ENCODE measurements at regions not wholly inside any gene's neighbourhood (a gene's known extent, or its start where the extent isn't known, plus 50 kb on each side); places are given as distances from the start of the nearest gene placed in this dataset.

DNA sequence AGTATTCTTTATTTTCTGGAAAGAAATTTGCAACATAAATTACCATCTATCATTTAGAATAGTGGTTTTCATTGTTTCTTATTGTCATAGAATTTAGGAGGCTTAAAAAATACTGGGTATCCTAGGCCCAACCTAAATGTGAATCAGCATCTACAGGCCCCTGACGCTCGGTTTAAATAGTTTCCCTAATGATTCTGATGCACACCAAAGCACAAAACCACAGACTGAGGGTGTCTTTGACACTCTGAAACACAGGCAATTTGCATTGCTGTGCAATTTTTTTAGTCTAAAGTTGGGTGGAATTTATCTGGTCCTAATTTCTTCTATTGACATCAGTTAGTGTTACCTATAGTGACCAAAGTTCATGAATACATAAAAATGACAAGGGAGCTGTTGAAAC is 87.6 kb upstream of the SSTR1 start:
- DNase-seq (ENCODE audit: extremely low spot score): no peak
- H3K27ac ChIP-seq (ENCODE audit: low read depth): no peak overlapping the region
- no peak overlapping the region for H3K4me3 ChIP-seq (ENCODE audit: low read depth, low read length)
- no peaks in the 10 kb centered on the region for H3K4me1 ChIP-seq (ENCODE audit: insufficient read depth)
- H3K36me3 ChIP-seq (ENCODE audit: insufficient read depth): no peaks in the 10 kb centered on the region
- 95% methylated on average over 2 of the region's 2 CpGs for WGBS

DNA sequence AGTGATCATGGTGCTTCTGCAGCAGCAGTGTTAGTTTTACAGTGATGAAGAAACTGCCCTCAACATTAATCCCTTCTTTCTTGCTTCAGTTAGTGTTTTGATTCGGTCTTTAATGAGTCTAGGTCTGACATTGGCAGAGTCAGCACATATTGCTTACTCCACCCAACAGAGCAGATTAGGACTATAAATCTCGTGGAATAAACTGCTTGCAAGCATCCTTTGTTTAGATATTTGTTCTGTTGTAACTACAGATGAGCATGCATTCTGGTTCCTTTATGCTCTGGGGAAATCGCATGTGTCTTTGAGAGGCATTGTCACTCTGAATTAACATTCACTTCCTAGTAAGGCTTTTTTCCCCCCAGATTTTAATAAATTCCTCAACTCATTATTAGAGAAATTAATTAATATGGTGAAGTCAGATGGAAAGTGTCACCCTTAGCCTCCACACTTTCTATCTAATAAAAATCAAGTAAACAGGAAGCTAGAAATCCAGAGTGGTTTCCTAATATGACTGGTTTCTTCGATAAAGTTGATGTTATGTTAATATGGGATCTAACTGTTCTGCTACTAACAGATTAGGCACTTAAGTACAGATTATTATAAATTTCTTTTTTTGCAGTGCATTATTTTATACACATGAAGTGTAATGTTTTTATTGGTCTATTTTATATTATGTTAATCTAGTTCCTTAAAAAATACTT is 86.2 kb upstream of the SSTR1 start:
- H3K4me1 ChIP-seq (ENCODE audit: insufficient read depth): no peaks in the 10 kb centered on the region
- H3K36me3 ChIP-seq (ENCODE audit: insufficient read depth): no peaks in the 10 kb centered on the region
- no peak for DNase-seq (ENCODE audit: extremely low spot score)
- 31% methylated on average over 4 of the region's 4 CpGs for WGBS
- no peak overlapping the region for H3K27ac ChIP-seq (ENCODE audit: low read depth)
- H3K4me3 ChIP-seq (ENCODE audit: low read depth, low read length): no peak overlapping the region

DNA sequence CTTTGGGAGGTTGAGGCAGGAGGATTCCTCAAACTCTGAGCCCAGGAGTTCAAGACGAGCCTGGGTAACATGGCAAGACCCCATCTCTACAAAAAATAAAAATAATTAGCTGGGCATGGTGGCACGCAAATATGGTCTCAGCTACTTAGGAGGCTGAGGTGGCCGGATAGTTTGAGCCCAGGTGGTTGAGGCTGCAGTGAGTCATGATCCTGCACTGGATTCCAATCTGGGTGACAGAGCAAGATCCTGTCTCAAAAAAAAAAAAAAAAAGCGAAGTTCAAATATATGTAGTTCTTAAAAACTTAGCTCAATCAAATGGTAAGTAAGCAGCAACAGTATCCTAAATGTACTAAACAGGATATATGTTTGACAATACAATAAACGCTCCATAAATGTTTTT is 85.5 kb upstream of the SSTR1 start:
- DNase-seq (ENCODE audit: extremely low spot score): no peak
- 88% methylated on average over 5 of the region's 5 CpGs for WGBS
- Histone ChIP-seq H3K36me3 (ENCODE audit: insufficient read depth) (no peaks in the 10 kb centered on the region), H3K4me1 (ENCODE audit: insufficient read depth) (no peaks in the 10 kb centered on the region), H3K4me3 (ENCODE audit: low read depth, low read length) (no peak overlapping the region), H3K27ac (ENCODE audit: low read depth) (no peak overlapping the region)

DNA sequence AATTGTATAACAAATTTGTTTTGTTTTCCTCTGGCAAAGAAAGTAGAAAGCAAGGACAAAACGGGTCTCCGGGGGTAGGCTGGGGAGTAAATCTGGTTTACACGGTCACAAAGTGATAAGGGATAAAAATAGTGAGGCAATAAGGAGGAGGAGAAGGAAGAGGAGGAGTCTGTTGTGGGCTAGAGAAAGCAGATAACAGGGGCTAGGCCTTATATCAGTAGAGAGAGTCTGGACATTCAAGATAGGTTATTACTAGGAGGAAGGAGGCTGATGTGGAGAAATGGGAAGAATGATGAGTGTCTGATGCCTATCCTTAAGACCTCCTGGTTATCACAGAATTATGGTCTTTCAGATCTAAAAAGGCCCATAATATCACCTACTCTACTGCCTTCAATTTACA is 83.2 kb upstream of the SSTR1 start:
- no peaks in the 10 kb centered on the region for H3K36me3 ChIP-seq (ENCODE audit: insufficient read depth)
- H3K4me1 ChIP-seq (ENCODE audit: insufficient read depth): no peaks in the 10 kb centered on the region
- no peak for DNase-seq (ENCODE audit: extremely low spot score)
- H3K4me3 ChIP-seq (ENCODE audit: low read depth, low read length): no peak overlapping the region
- WGBS: 39% methylated on average over 3 of the region's 3 CpGs
- H3K27ac ChIP-seq (ENCODE audit: low read depth): no peak overlapping the region

DNA sequence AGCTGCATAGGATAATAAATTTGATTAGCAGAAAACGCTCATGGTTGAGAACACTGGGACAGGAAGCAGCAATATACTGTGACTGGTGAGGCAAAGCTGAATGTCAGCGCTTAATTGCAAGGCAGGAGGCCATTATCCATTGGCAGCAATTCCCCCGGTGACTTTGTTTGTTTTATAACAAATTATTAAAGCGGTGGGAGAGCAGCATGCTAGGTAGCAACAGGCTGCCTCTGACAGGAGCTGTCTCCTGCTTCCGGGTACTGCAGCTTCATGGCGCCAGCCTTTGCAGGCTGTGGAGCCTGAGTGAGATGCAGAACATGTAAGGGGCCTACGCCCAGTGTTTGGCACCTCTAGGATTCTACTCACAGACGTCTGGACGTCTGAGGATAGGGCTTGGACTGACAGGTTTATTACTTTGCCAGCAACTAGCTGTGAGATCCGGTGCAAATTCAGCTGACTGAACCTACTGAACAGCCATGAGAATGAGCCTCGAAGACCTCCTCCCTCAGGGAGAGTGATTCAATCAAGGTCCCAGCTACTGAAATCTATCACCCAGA is 82.1 kb upstream of the SSTR1 start:
- no peak for DNase-seq (ENCODE audit: extremely low spot score)
- Histone ChIP-seq H3K4me3 (ENCODE audit: low read depth, low read length) (no peak overlapping the region), H3K36me3 (ENCODE audit: insufficient read depth) (no peaks in the 10 kb centered on the region), H3K4me1 (ENCODE audit: insufficient read depth) (no peaks in the 10 kb centered on the region), H3K27ac (ENCODE audit: low read depth) (no peak overlapping the region)
- 24% methylated on average over 11 of the region's 11 CpGs for WGBS

DNA sequence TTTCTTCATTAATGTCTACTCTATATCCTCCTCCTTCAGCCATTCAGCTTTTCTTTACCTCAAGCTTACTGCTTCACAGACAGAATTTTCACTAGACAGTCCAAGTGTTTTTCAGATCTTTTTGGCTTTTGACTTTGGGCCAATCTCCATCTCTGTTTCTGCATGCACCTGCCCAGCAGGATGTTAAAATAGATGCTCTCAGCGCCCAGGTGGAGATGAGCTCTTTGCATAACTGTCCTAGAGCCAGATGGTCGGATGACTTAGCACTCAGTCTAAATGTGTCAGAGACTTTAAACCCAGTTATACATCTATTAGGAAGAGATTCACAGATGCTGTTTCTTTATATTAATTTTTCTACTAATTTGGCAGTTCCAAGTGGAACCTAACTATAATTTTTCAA is 80.3 kb upstream of the SSTR1 start:
- Histone ChIP-seq H3K27ac (ENCODE audit: low read depth) (no peak overlapping the region), H3K36me3 (ENCODE audit: insufficient read depth) (no peaks in the 10 kb centered on the region), H3K4me1 (ENCODE audit: insufficient read depth) (no peaks in the 10 kb centered on the region), H3K4me3 (ENCODE audit: low read depth, low read length) (no peak overlapping the region)
- 82% methylated on average over 2 of the region's 2 CpGs for WGBS
- no peak for DNase-seq (ENCODE audit: extremely low spot score)

DNA sequence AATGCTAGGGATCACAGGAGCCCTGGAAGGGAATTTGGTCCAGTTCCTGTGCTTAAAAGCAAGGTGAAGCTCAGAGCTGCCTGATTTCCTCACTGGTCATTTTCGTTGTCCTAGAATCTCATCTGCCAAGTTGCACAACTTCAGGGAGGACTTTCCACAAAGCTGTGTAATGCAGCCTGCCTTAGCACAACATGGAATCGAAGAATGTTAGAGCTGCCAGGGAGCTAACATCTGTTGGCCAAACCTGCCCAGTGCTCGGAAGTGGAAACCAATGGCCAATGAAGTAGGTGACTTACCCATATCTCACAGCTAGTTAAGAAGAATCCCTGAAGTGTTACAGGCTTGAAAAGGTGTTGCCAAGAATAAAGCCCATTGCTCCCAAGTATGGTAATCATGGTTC is 79.9 kb upstream of the SSTR1 start:
- 68% methylated on average over 3 of the region's 3 CpGs for WGBS
- DNase-seq (ENCODE audit: extremely low spot score): no peak
- Histone ChIP-seq H3K4me1 (ENCODE audit: insufficient read depth) (no peaks in the 10 kb centered on the region), H3K27ac (ENCODE audit: low read depth) (no peak overlapping the region), H3K36me3 (ENCODE audit: insufficient read depth) (no peaks in the 10 kb centered on the region), H3K4me3 (ENCODE audit: low read depth, low read length) (no peak overlapping the region)

DNA sequence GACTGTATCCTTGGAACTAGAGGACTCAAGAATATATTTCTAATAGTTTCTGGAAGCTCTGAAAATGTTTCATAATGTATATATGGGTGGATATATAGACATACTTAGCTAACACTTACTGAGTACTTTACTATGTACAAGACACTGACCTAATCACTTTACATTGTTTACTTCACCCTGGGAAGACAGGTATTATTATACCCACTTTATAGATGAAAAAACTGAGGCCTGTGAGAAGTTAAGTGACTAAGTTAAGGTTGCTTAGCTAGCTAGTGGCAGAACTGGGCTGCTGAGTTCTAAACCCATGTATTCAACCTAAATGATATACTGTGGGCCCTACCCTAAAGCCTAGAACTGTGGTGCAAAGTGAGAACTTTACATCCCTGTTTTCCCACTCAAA is 79.1 kb upstream of the SSTR1 start:
- H3K4me1 ChIP-seq (ENCODE audit: insufficient read depth): no peaks in the 10 kb centered on the region
- H3K27ac ChIP-seq (ENCODE audit: low read depth): no peak overlapping the region
- no peaks in the 10 kb centered on the region for H3K36me3 ChIP-seq (ENCODE audit: insufficient read depth)
- H3K4me3 ChIP-seq (ENCODE audit: low read depth, low read length): no peak overlapping the region
- DNase-seq (ENCODE audit: extremely low spot score): no peak

DNA sequence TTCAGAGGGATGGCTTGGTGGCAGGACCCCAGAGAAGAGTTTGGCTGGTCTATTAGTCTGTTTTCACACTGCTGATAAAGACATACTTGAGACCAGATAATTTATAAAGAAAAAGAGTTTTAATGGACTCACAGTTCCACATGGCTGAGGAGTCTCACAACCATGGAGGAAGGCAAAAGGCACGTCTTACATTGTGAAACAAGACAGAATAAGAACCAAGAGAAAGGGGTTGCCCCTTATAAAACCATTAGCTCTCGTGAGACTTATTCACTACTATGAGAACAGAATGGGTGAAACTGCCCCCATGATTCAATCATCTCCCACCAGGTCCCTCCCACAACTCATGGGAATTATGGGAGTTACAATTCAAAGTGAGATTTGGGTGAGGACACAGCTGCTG is 78.5 kb upstream of the SSTR1 start:
- Histone ChIP-seq H3K27ac (ENCODE audit: low read depth) (no peak overlapping the region), H3K4me1 (ENCODE audit: insufficient read depth) (no peaks in the 10 kb centered on the region), H3K4me3 (ENCODE audit: low read depth, low read length) (no peak overlapping the region), H3K36me3 (ENCODE audit: insufficient read depth) (no peaks in the 10 kb centered on the region)
- 78% methylated on average over 2 of the region's 2 CpGs for WGBS
- no peak for DNase-seq (ENCODE audit: extremely low spot score)

DNA sequence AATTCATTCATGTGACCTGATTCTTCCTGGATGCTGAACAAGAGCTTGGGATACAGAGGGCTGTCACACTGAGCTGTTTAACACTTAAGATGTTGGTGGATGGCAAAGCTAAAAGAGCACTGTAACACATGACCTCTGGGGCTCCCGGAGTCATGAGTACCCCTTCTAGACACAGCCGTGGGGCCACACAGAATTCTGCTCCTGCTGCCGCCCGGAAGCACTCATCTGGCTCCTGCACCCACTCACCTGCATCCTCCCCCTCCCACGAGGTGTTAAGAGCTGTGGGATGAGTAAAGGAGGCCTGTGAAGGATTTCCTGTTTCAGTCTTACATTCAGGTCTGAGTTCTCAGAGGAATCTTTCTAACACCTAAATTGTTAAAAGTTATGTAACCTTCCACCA is 78.0 kb upstream of the SSTR1 start:
- Histone ChIP-seq H3K36me3 (ENCODE audit: insufficient read depth) (no peaks in the 10 kb centered on the region), H3K4me1 (ENCODE audit: insufficient read depth) (no peaks in the 10 kb centered on the region), H3K27ac (ENCODE audit: low read depth) (no peak overlapping the region), H3K4me3 (ENCODE audit: low read depth, low read length) (no peak overlapping the region)
- DNase-seq (ENCODE audit: extremely low spot score): no peak
- 79% methylated on average over 5 of the region's 5 CpGs for WGBS

DNA sequence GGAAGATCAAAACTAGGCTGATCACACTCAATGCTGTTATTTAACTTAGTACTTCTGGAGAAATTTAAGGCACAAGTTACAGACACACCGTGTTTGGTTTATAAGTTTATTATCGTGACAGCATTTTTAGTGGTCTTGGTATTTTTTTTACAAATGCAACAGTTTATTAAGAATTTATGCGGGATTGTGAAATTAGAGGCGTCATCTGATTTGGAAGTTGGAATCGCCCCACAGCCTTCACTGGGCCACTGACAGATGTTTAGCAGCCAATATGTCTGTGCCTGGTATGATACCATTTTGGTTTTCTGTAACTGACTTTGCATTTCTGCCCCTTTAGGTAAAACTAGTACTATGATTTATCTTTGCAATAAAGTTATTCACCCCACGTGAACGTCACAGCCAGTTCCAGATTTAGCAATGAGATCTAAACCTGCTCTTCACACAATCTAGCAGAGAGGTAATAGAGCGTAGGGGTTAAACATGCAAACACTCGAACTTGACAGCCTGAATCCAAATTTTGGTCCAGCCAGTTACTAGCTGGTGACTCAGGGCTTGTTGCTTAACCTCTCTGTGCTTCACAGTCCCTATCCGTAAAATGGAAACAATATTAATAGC is 73.2 kb upstream of the SSTR1 start:
- 80% methylated on average over 10 of the region's 10 CpGs for WGBS

DNA sequence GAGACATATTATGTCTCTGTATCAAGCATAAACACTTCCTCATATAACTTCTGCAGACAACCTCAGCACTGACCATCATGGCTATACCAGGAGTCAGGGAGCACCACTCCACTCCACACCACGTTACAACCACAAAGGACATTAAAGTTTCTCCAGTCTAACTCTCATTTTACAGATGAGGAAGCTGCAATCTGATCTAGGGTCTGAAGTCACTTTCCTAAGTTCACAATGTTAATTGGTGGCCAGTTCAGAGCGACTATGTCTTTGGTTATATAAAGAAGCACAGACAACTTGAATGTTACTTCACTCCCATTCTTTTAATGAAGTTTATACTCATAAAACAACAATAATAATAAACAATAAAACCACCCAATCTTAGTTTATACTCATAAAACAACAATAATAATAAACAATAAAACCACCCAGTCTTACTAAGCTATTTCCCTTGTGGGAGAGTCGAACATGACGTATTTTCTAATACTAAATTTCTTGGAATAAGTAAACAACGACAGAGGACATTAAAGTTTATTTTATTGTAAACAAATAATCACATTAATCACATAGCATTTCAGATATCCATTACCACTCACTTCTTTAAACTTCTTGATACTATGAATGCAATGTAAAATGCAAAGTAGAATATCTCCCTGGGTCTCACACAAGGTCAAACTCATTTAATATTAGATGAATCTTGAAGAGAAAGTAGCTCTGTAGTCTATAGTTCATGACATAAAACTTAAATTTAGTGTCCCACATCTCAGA is 72.4 kb upstream of the SSTR1 start:
- no peak overlapping the region for H3K4me3 ChIP-seq (ENCODE audit: low read depth, low read length)
- H3K27ac ChIP-seq (ENCODE audit: low read depth): no peak overlapping the region
- H3K36me3 ChIP-seq (ENCODE audit: insufficient read depth): no peaks in the 10 kb centered on the region
- H3K4me1 ChIP-seq (ENCODE audit: insufficient read depth): no peaks in the 10 kb centered on the region
- DNase-seq (ENCODE audit: extremely low spot score): no peak
- WGBS: 59% methylated on average over 5 of the region's 5 CpGs

More for the DNA sequence above, 73.2 kb upstream of the SSTR1 start:
- DNase-seq (ENCODE audit: extremely low spot score): no peak
- H3K36me3 ChIP-seq (ENCODE audit: insufficient read depth): no peaks in the 10 kb centered on the region
- H3K4me1 ChIP-seq (ENCODE audit: insufficient read depth): no peaks in the 10 kb centered on the region
- no peak overlapping the region for H3K4me3 ChIP-seq (ENCODE audit: low read depth, low read length)
- no peak overlapping the region for H3K27ac ChIP-seq (ENCODE audit: low read depth)

DNA sequence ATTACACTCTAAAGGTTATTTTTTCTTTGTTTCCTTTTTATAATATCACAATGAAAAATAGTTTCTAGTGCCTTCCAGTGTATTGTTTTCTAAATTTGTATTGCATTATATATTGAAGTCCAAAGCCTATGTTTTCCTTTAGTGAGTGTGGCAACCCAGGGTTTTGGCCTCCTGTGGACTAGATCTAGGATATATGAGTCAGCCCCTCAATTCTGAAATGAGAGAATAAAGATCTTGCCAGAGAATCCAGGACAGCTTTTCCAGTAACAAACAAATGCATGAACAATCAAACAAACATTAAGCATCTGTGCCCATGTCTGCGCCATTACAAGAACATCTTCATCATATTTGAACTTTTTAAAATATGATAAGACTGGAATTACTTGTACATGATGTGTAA is 70.7 kb upstream of the SSTR1 start:
- no peak overlapping the region for H3K27ac ChIP-seq (ENCODE audit: low read depth)
- no peaks in the 10 kb centered on the region for H3K36me3 ChIP-seq (ENCODE audit: insufficient read depth)
- DNase-seq (ENCODE audit: extremely low spot score): no peak
- no peak overlapping the region for H3K4me3 ChIP-seq (ENCODE audit: low read depth, low read length)
- H3K4me1 ChIP-seq (ENCODE audit: insufficient read depth): no peaks in the 10 kb centered on the region
- 93% methylated on average over 1 of the region's 1 CpG for whole genome bisulfite sequencing
